Calu3 (cell line): ENCODE measurements at regions not wholly inside any gene's neighbourhood (a gene's known extent, or its start where the extent isn't known, plus 50 kb on each side); places are given as distances from the start of the nearest gene placed in this dataset.

Source experiments
- BruUV-seq: library from RNA; stranded (reverse); fragments of 400-500 nt; replicated peaks from 2 replicates; lab custom pipeline; 2021; lab: Mats Ljungman, UMichigan
- CTCF ChIA-PET: fragments of 300-600 bp; sonication (Branson Sonifier 250); formaldehyde crosslinking; loops from one replicate; lab custom pipeline; 2022; ENCODE audit warnings: antibody characterized with exemption; lab: Charles Lee
- DNase-seq: peaks from one replicate; pipeline ENCODE4 v3.0.0; 2022
- H3K27ac Mint-ChIP-seq: one replicate; pipeline ENCODE4 v1.8.0; 2022; ENCODE audit warnings: mixed read lengths; ENCODE audit not compliant: unreplicated experiment
- H3K27me3 Mint-ChIP-seq: one replicate; pipeline ENCODE4 v1.8.0; 2022; ENCODE audit warnings: mixed read lengths; ENCODE audit not compliant: unreplicated experiment
- H3K36me3 Mint-ChIP-seq: one replicate; pipeline ENCODE4 v1.8.0; 2022; ENCODE audit warnings: mild to moderate bottlenecking, moderate library complexity, mixed read lengths; ENCODE audit not compliant: insufficient read depth, unreplicated experiment
- H3K4me1 Mint-ChIP-seq: one replicate; pipeline ENCODE4 v1.8.0; 2022; ENCODE audit warnings: mild to moderate bottlenecking, low read depth, mixed read lengths; ENCODE audit not compliant: unreplicated experiment
- H3K4me3 Mint-ChIP-seq: one replicate; pipeline ENCODE4 v1.8.0; 2022; ENCODE audit warnings: mild to moderate bottlenecking, low read depth, moderate library complexity, mixed read lengths; ENCODE audit not compliant: unreplicated experiment
- H3K9me3 Mint-ChIP-seq: one replicate; pipeline ENCODE4 v1.8.0; 2022; ENCODE audit warnings: low read depth, mixed read lengths; ENCODE audit not compliant: unreplicated experiment
- intact Hi-C: fragments of 100-400 bp; cut with micrococcal nuclease; formaldehyde crosslinking; loops from one replicate; pipeline ENCODE4 v1.10.0; 2022; ENCODE audit not compliant: unreplicated experiment
- TF ChIP-seq, protein P1 (sequence below): fragments of 200-600 bp; IDR thresholded peaks from one replicate; pipeline ENCODE4 v1.8.0; 2022; ENCODE audit warnings: antibody characterized with exemption; ENCODE audit not compliant: unreplicated experiment

DNA sequence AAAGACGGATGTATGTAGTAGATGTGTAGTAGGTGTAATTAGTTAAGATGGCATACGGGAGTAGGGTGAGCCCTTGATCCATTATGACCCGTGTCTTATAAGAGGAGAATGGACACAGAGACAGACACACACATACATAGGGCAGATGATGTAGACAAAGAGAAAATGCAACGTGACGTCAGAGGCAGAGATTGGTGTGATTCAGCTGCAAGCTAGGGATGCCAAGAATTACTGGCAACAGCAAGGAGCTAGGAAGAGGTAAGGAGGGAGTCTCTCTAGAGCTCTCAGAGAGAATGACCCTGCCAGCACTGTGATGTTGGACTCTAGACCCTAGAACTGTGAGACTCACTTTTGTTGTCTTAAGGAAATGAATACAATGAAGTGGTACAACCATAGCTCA is 247.0 kb upstream of the HABP2 start:
- no peak overlapping the region for H3K4me3 Mint-ChIP-seq
- no peak for DNase-seq
- H3K9me3 Mint-ChIP-seq, result no peaks in the 10 kb centered on the region
- H3K36me3 Mint-ChIP-seq, result no peaks in the 10 kb centered on the region
- CTCF ChIA-PET, result no interaction called here
- intact Hi-C loops, result no loop called here
- TF ChIP-seq, protein P1, sequence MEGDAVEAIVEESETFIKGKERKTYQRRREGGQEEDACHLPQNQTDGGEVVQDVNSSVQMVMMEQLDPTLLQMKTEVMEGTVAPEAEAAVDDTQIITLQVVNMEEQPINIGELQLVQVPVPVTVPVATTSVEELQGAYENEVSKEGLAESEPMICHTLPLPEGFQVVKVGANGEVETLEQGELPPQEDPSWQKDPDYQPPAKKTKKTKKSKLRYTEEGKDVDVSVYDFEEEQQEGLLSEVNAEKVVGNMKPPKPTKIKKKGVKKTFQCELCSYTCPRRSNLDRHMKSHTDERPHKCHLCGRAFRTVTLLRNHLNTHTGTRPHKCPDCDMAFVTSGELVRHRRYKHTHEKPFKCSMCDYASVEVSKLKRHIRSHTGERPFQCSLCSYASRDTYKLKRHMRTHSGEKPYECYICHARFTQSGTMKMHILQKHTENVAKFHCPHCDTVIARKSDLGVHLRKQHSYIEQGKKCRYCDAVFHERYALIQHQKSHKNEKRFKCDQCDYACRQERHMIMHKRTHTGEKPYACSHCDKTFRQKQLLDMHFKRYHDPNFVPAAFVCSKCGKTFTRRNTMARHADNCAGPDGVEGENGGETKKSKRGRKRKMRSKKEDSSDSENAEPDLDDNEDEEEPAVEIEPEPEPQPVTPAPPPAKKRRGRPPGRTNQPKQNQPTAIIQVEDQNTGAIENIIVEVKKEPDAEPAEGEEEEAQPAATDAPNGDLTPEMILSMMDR, result no peak
- H3K4me1 Mint-ChIP-seq, result no peaks in the 10 kb centered on the region
- no TSS peak for BruUV-seq
- H3K27ac Mint-ChIP-seq, result no peak overlapping the region
- peaks cover 73% of the 10 kb centered on the region for H3K27me3 Mint-ChIP-seq

DNA sequence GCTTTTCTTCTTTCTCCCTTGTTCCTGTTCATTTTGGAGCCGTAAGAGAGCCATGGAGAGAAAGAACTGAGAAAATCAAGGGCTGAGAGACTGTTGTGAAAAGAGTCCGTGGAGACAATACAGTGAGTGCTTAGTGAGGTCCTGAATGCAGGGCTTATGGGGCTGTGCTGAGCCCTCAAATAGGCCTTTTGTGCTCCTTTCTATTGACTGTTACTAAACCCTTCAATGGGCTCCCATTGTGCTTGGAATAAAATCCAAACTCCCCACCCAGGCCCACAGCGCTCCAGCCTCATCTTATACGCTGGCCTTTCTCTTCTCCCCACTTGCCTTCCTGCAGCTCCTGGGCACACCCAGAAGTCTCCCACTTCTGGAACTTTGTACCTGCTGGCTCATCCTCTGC is 243.1 kb upstream of the HABP2 start:
- Mint-ChIP-seq H3K27ac (no peak overlapping the region), H3K27me3 (peaks cover 69% of the 10 kb centered on the region), H3K4me1 (no peaks in the 10 kb centered on the region), H3K4me3 (no peak overlapping the region), H3K36me3 (no peaks in the 10 kb centered on the region), H3K9me3 (no peaks in the 10 kb centered on the region)
- intact Hi-C loops, result no loop called here
- DNase-seq, result no peak
- CTCF ChIA-PET, result no interaction called here
- no TSS peak for BruUV-seq
- TF ChIP-seq, protein P1, result no peak

DNA sequence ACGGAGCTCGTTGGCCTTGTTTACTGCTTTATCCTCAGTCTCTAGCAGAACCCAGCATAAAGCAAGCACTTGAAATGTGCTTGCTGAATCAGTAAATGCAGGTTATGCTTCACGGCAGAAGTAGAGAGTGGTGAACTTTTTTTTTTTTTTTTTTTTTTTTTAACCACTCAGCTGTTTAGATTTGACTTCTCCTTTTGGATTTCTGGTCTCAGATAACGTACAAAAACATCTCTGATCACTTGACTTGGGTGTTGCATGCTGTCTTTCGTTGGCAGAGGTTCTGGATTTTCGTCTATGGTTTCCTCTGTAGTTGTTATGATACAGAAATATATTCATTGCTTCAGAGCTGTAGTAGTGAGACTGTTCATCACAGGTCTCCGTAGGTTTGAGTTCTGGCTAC is 242.5 kb upstream of the HABP2 start:
- TF ChIP-seq, protein P1, result no peak
- Mint-ChIP-seq H3K4me3 (no peak overlapping the region), H3K36me3 (no peaks in the 10 kb centered on the region), H3K27ac (no peak overlapping the region), H3K4me1 (no peaks in the 10 kb centered on the region), H3K27me3 (peaks cover 64% of the 10 kb centered on the region), H3K9me3 (no peaks in the 10 kb centered on the region)
- intact Hi-C loops, result no loop called here
- CTCF ChIA-PET, result interaction anchor here (0.6 kb wide), 1 partner anchor 10 kb away, joined by 3 read pairs; no protein-coding TSS in a partner anchor
- no TSS peak for BruUV-seq
- no peak for DNase-seq

GRCh38 chr10:113313048-113313602 is 239.7 kb upstream of the HABP2 start:
- no TSS peak for BruUV-seq
- TF ChIP-seq, protein P1, result no peak
- Mint-ChIP-seq H3K4me1 (no peaks in the 10 kb centered on the region), H3K27me3 (peaks cover 64% of the 10 kb centered on the region), H3K9me3 (no peaks in the 10 kb centered on the region), H3K36me3 (no peaks in the 10 kb centered on the region), H3K4me3 (no peak overlapping the region), H3K27ac (no peak overlapping the region)
- intact Hi-C loops, result no loop called here
- DNase-seq, result no peak
- CTCF ChIA-PET, result no interaction called here
